Bone marrow (tissue), 2 donors: ENCODE measurements at regions not wholly inside any gene's neighbourhood (a gene's known extent, or its start where the extent isn't known, plus 50 kb on each side); places are given as distances from the start of the nearest gene placed in this dataset.

ENCODE experiments used
- DNase-seq, 2 donors: peaks; one replicate each; lab custom pipeline; 2025; lab: John Stamatoyannopoulos, UW

DNA sequence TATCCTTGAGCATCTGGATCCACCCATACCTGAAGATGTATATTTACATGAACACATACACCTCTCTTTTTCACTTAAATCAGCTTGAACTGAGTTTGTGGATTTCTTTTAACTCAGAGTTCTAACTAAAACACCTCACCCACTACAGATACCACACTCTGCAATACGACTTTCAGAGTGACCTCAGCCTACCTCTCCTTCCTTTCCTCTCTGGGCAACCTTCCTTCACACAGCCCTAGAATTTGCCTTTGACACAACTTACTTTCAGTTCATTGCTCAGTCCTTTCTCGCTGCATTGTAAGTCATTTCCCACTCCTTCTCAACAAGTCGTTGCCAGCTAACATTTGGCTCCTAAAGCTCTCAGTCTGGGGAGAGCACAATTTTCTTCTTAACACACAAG is 151.9 kb upstream of the IRX3 start:
- no peak for DNase-seq

DNA sequence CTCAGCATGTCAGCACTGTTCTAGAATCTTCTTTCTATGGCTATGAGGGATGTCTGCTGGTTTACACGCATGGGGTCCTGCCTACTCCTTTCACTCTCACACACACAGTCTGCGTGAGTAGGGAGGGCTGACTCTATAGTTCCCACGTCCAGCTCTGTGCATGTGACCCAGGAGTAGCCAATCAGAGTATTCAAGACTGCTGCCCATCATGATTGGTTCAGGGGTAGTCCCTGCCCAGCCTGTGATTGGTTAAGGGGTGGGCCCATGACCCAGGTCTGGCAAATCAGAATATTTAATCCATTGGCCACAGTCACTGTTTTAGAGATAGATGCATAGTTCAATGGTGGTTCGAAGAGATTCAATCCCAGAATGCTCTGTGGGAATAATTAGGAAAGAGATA is 151.3 kb upstream of the IRX3 start:
- DNase-seq = no peak

DNA sequence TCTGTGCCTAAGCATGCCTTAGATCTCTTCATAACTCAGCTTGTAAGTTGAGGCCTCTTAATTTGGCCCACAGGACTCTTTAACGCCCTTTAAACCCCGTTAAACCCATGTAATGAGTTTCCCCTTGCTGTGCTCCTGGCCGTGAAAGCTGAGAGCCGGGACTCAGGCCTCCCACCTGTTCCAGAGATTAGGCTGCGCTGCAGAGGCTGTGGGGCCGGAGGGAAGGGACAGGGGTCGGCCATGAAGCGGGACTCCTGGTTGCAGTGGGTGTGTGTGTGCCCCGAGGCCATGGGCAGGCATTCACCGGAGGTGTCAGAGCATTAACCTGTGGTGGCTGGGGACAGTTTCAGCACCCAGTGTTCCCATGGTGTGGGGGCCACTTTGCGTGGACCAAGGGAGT is 150.8 kb upstream of the IRX3 start:
- no peak for DNase-seq

DNA sequence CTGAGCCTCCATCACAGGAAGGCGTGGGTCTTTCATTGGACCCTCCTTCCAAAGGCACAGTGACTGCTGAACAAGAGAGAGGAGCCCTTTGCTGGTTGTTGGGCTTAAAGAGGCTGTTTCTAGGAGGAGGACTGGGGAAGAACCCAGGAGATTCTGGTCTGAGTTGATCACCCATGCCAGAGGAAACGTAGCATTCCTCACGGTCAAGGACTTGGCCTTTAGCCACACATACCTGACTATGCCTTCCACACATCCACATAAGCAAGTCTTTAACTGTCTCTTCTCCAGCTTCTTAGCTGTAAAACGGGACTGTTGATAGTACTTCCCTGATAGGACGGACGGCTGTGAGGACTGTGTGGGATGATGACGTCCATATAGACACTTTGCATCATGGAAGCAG is 149.8 kb upstream of the IRX3 start:
- no peak for DNase-seq

DNA sequence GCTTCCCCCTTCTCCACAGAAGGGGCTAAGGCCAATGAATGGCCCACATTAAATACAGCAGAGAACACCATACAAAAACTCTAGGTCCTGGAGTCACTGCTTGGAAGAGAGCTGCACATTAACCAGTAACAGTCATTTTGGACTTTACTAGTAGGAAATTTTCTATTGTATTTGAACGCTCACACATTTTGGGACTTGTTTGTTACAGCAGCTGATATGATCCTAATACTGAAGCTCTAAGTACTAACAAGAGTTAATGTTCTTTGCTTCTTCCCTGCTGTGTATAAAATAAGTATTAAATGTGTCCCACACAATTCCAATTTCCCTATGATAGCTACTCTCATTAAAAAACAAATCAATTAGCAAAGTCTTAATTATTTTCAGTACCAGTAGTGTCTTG is 148.3 kb upstream of the IRX3 start:
- DNase-seq = no peak

DNA sequence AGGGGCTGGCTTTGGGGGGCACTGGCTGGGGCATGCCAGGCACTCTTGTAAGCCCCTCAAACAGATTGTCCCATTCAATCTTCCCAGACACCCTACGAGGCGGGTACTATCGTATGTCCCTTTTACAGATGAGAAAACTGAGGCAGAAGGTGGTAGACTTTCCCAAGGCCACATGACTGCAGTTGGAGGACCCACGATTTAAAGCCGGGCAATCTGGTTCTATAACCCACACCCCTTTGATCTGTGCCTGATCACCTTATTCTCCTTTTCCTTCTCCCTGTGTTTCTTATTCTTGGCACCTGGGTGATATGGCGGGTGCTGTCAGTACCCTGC is 146.3 kb upstream of the IRX3 start:
- DNase-seq = no peak

DNA sequence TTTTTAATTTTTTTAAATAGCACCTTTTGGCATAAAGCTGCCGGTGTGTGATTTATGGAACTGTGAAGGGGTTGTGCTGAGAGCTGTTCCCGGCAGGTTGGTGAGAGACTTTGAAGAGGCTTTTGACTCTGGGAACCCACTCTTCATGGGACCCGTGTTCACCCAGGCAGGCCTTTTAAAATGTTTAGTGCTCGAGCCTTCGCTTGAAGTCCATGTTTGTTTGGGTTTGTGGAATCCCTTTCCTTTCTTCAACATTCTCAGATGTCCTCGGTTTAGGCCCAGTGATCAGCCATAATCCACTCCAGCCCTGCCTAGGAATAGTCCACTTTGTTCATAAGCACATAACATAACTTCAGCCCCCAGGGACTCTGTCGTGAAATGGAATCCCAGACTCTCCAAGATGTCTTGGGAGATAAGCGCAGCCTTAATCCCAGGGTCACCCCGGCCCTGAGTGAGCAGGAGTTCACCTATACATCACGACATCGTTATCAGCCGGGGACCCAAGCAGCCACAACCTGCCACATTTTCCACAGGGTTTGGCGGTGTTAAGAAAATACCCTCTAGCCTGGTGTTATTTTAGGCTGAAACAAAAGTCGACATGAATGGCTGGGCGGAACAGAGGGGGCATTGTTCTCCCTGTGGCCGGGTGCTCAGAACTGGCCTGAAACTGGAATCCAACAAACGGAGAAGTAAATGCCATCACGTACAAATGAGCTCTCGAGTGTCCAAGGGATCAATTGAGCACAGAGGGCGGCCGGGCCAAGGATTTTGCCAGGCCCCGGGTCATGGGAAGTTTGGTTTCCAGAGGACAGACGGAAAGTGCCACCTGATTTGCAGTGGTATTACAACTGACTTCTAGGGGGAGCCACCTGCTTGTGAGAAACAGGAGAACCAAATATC is 145.7 kb upstream of the IRX3 start:
- DNase-seq = no peak

DNA sequence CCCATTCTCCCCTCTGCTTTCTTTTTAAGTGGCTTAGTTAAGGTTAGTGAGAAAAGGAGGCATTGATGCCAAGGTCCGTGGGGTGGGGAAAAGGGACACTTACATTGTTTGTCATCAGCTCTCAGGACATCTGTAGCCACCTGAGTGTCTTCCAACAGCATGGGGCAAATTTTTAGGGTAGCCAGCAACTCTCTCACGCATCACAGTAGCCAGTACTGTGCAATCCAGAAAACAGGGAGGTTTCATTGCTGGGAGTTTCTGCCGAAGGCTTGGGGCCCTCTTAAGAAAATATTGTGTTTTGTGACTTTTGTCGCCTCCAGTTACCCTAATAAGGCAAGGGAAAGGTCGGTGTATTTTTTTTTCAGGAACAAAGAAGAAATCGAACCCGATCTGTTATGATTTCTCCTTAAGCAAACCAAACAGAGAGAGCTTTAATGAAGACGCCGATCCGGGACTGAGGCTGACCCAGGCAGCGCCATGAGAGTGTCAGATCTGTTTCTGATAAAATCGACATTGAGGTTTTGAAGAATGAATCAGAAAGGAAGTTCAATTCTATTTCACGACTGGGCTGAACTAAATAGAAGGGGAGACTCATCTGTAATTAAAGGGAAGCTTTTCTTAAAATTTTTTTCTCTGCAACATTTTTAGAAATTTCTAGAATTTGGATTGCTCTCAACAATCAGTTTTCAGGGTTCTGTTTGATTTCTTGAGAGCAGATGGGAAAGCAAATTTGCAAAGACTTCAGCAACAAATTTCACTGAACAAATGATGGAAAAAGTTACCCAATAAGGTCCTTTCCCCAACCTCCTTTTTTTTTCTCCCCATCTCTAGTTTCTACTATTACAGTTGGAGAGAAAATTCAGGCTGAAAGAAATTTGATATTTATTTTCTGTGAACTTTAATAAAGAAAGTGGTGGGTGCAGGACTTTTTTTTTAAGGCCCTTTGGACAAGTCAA is 144.7 kb upstream of the IRX3 start:
- no peak for DNase-seq

DNA sequence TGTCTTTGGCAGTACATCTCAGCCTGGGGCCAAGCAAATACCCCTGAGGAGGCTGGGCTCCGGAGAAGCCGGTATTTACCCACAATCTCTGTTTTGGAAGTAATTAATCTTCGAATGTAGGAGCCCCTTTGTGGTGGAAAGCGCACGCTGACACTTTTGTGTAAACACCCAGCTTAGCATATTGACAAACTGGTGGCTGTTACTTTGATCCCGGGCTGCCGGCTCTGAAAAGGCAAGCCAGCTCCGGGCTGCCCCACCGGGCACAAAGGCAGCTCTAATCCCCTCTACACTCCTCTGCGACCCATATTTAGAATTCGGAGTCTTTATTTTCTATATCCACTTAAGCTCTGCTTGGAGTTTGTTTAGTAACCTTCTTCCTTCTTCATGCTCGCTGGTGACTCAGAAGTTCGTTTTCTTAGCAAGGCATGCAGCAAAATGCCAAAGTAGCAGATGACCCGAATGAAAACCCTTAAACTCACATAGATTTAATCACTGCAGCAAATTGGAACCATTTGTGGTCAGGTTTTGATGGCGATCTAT is 144.0 kb upstream of the IRX3 start:
- no peak for DNase-seq

DNA sequence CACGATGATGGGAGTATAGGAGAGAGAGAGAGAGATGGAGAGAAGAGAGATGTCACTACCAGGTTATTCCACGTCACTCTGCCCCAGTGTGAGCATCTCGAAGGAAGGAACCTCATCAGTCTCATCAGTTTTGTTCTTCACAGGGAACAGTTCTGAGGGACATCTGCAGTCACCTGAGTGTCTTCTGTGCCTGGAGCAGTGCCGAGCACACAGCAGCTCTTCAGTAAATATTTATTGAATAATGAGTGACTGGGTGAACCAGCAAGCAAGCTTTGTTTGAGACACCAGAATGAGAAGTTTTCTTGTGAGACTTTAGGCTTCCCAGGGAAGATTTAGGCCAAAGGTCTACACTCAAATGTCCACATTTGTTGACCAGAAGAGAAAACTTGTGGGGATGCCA is 142.4 kb upstream of the IRX3 start:
- DNase-seq = no peak

DNA sequence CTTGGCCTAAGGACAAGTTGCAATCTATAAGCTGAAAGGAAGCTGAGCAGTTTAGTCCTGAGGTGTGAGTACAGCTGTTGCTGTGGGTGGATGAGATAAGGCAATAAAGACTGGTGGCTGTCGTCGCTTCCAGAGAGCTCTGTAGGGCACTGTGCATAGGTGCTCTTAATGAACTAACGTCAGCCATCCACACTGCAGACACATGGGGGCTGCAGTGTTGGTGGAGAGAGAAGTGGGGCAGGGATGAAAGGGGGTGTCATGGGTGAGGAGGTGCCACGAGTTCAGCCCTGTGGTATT is 139.9 kb upstream of the IRX3 start:
- DNase-seq = no peak

DNA sequence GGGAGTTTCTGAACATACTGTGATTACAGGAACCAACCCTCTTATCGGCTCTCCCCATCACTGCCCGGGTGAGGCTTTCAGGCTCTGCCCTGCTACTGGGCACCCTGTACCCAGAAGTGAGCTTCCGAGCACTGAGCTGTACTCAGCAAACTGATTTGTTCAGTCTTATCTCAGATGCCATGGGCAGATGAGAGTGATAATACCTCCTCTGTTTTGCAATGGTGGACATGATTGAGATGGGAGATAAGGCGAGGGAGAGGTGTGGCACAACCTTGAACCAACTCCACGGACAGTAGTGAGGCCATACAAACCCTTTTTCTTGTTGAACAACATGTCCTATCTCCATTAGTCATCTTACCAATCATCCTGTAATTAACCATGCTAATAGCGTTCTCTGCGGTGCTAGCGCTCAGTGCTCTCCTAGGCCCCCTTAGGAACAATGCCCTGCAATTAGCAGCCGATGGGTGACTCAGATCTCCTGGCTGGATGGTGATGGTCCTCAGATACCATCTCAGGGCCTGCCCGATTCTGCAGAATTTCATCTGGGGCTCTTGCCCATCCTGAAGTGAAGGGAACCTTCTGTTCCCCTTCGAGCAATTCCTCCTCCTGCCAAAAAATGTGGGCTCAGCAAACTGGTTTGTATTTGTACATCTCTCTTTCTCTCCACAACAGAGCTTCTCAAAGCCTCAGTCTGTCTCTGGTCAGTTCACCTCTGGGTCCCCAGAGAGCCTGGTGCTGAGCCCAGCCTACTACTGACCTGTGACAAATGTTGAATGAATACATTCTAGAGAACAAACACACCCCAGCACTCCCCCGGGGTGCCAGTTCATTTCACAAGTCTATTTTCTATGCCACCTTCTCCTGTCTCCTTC is 139.3 kb upstream of the IRX3 start:
- no peak for DNase-seq

DNA sequence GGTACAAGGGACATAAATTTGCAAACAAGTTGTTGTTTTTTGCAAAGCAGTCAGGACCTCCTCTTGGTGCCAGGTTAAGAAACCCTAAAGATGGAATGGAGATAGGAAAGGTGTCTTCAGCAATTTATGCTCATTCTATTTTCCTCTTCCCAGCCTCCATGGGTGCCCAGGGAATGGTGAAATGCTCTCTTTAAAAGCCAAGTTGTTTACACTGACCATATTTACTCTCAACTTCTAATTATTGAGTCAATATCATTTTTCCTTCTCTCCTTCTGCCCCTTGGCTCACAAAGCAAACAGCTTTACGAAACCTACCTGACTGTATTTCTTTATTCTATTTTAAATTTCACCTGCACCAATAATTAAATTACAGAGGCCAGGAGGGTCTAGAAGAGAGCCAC is 138.5 kb upstream of the IRX3 start:
- DNase-seq = no peak

DNA sequence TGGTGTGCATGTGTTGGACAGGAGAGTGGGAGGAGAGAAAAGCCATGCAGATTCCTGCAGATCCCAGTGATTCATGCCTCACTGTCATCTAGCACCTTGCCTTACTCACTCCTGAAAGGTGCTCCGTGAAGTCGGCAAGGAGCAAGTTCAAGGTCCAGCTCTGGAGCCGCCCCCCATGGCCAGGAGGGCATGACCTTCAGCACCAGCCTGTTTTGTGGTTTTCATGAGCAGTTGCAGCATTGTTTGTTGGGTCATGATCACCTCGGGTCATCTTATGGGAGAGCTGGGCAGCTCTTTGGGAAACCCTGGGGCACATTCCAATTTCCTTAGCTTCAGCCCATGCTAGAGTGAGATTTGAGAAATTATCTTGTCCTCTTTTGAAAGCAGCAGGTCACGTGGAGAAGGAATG is 137.5 kb upstream of the IRX3 start:
- no peak for DNase-seq

DNA sequence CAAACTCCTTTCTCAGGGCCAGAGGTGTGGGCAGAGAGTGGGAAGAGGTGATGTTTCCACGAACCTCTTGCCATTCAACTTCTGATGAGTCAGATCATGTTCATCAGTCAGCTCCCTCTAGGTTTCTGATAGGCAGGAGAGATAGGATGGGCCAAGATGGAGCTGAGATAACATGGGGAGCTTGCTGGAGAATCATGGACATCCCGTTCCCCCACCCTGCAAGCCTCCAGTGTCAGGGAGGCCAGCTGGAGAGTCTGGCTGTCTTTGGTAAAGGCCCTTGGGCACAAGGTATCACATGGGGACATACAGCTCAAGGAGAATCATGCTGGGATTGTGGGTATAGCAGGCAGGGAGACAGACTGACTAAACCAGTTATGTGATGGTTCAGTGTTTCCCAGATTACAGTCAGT is 136.0 kb upstream of the IRX3 start:
- no peak for DNase-seq

DNA sequence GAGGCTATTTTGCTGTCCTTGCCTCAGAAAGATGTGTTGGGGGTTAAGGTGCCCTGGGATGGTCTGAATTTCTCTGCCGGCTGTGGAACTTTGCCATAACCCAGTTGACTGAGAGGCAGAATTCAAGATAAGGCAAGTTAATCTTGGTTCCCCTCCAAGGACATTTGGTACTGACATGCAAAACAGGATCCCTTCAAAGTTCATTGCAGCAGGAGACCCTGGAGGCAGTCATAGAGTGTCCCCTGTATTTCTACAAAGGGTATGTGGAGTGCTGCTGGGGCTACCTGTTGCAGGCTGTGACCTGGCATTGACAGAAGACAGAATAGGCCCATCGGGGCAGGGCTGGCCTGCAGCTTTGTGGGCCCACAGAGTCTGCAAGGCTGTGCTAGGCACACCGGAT is 135.6 kb upstream of the IRX3 start:
- DNase-seq = no peak

DNA sequence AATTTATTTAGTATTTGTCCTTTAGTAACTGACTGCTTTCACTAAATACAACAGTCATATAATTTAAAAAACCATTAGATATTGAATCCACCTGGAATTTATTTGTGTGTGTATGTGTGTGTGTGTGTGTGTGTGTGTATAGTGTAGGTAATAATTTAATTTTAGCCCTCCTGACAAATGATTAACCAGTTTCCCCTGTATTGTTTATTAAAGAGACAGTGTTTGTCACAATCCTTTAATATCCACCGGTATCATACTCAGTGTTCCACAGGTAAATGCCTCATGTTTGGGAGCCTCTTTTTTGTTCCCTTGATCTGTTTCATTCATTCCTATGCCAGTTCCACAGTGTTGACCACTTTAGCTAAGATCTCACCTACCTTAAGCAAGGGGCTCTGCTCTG is 134.6 kb upstream of the IRX3 start:
- DNase-seq = no peak

DNA sequence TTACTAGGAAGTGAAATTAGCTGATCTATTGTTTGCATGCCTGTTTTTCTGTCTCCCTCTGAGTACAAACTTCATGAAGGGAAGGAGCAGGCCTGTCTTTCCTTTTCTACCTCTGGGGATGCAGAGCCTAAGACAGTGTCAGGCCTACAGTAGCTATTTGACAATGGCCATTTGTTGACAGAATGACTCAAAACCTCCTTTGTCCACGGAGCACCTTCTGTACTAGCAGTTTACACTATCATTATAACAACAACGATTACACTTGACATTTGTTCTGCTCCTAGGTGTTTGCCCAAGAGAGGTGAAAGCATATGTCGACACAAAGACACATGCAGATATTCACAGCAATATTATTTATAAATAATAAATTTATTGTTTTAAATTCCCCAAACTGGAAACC is 132.3 kb upstream of the IRX3 start:
- DNase-seq = no peak

DNA sequence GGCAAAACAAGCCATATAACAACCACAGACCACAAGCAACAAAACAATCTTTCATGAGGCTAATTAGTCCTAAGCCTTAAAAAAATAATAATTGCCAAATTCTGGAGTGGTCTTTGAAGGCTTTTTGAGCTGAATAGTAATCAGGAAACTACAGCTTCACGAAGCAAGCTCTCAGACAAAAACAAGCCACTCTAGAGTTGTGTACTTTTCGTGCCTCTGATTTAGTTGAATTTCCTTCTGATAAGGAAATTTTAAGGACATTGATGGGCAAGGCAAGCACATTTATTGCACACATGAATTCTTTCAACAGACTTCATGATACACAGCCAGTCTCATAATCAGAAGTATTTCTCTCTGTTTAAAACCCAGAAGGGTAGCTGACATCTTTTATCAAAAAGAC is 130.8 kb upstream of the IRX3 start:
- no peak for DNase-seq

DNA sequence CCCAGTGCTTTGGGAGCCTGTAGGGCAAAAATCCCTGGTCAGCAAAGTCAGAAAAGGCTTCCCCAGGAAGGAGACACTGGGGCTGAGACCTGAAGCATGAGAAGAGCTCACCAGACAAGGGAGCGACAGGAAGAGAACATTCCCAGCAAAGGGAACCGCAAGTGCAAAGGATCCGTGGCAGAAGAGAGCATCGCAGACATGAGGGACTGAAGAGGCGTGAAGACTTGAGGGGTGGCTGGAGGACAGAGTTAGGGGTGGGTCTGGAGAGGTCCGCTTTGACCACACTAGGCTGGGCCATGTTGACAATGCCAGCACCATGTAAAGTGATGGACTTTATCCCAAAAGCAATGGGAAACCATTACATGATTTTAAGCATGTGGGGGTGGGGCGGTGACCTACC is 128.1 kb upstream of the IRX3 start:
- DNase-seq = no peak

DNA sequence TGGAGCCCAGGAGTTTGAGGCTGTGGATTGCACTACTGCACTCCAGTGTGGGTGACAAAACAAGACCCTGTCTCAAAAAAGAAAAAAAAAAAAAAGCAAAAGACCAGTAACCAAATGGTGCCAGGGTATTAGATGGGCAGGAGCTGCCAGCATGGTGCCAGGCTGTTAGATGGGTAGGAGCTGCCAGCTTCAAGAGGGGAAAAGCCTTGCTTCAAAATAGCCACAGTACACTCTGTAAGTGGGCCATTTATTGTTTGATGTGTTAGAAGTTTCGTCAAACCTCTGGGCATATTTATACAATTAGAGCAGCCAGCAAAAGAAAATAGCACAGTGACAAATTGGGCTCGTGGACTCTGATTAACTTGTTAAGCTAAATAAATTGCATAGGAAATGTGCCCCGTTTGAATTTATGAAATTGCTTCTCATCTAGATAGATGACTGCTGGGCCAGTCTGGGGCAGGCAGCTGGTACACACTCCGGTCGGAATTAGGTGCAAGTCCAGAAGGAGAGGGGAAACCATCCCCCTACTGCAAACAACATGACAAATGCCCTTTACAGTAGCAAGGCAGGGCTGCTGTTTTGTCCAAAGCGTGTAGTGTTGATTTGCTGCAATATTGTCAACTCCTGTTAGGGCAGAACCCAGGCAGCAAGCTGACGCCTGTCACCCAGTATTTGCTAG is 126.3 kb upstream of the IRX3 start:
- DNase-seq = no peak

DNA sequence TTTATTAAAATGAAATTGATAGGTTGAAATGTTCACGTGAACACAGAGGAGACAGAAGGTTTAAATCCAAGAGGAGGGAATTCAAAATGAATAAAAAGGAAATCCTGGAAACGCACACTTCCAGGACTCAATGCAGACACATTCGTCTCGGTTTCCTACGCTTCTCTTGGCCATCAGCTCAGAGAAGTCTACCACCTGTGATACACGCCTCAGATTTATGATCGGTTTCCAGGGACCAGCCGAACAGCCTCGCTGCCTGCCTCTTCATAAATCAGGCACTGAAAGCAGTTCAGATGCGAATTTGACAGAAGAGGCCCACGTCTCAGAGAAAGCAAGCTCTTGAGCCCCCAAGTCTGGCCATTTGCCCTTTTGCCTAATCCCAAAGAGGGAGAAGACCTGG is 125.5 kb upstream of the IRX3 start:
- no peak for DNase-seq
